Cardiac muscle cell (in vitro differentiated cells and primary cell): ENCODE measurements at regions not wholly inside any gene's neighbourhood (a gene's known extent, or its start where the extent isn't known, plus 50 kb on each side); places are given as distances from the start of the nearest gene placed in this dataset.
A peak's percentile ranks its signal among the peaks of the same experiment; 100 is the strongest.

Experiments
- DNase-seq, 2 donors: peaks; one replicate each; pipeline versions ENCODE4 v3.0.0 to v3.0.0-alpha.2; 2010 to 2017; ENCODE audit warnings: low read depth in 1 of 2, low spot score in 1 of 2
- H3K27ac ChIP-seq: fragments of 200-600 bp; sonication (generic); 2 replicates; pipeline ENCODE4 v1.5.1; 2016
- H3K27me3 ChIP-seq: fragments of 200-600 bp; sonication (generic); 2 replicates; pipeline ENCODE4 v1.6.0; 2016; ENCODE audit warnings: control low read depth
- H3K36me3 ChIP-seq: fragments of 200-600 bp; sonication (generic); 2 replicates; pipeline ENCODE4 v1.5.1; 2016; ENCODE audit warnings: control low read depth
- H3K4me1 ChIP-seq: fragments of 200-600 bp; sonication (generic); 2 replicates; pipeline ENCODE4 v1.8.1; 2017; ENCODE audit warnings: low read depth, mild to moderate bottlenecking, mixed run types
- H3K4me3 ChIP-seq: fragments of 200-600 bp; sonication (generic); 2 replicates; pipeline ENCODE4 v1.5.1; 2016; ENCODE audit warnings: mild to moderate bottlenecking
- H3K9me3 ChIP-seq: fragments of 200-600 bp; sonication (generic); 2 replicates; pipeline ENCODE4 v1.5.1; 2017; ENCODE audit warnings: low read depth, mild to moderate bottlenecking, control low read depth
- TF ChIP-seq, protein P1 (sequence below): IDR thresholded peaks from 2 replicates; pipeline ENCODE4 v1.5.1; 2012; ENCODE audit warnings: low read depth, mild to moderate bottlenecking, low read length

GRCh38 chr13:79779761-79780160 lies 298.8 kb downstream of the NDFIP2 start:
- no peaks in the 10 kb centered on the region for H3K27me3 ChIP-seq
- no peaks in the 10 kb centered on the region for H3K36me3 ChIP-seq
- H3K27ac ChIP-seq = no peak overlapping the region
- H3K9me3 ChIP-seq = no peaks in the 10 kb centered on the region
- no peak overlapping the region for H3K4me3 ChIP-seq
- TF ChIP-seq, protein P1, sequence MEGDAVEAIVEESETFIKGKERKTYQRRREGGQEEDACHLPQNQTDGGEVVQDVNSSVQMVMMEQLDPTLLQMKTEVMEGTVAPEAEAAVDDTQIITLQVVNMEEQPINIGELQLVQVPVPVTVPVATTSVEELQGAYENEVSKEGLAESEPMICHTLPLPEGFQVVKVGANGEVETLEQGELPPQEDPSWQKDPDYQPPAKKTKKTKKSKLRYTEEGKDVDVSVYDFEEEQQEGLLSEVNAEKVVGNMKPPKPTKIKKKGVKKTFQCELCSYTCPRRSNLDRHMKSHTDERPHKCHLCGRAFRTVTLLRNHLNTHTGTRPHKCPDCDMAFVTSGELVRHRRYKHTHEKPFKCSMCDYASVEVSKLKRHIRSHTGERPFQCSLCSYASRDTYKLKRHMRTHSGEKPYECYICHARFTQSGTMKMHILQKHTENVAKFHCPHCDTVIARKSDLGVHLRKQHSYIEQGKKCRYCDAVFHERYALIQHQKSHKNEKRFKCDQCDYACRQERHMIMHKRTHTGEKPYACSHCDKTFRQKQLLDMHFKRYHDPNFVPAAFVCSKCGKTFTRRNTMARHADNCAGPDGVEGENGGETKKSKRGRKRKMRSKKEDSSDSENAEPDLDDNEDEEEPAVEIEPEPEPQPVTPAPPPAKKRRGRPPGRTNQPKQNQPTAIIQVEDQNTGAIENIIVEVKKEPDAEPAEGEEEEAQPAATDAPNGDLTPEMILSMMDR = no peak
- peaks cover 72% of the 10 kb centered on the region for H3K4me1 ChIP-seq
- peak in 1 of 2 donors; percentile 71 for DNase-seq

DNA sequence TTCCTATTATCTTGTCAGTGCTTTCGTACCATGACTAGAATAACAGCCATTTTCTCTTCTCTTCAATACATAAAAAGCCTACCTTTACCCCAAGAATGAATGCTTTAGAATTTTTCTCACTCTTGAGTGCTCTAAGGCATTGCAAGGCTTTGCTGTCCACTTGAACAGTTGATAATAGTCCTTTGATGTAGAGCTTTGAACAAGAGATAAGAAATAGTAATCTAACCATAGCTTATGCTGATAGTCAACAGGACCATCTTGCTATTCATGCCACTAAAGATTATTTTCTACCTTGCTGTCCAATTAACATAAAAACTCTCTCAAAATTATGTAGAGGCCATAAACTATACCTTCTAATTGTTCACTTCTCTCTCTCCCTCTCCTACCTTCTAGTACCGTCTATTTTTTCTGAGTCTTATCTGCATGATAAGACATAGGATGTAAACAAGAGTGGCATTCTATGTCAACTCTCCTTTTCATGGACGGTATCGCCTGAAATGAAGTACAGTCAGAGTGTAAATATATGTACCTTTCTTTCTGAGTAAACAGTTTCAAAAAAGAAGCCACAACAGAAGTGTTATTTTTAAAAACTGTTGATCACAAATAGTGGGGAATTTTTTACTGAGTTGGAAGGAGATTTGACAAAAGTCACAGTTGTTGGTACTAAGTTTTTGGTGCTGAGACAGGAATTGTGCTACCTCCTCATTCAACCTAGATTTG lies 297.9 kb downstream of the NDFIP2 start:
- no peak for DNase-seq
- Histone ChIP-seq H3K4me3 (no peak overlapping the region), H3K9me3 (no peaks in the 10 kb centered on the region), H3K27ac (peak overlapping the region; percentile 5), H3K4me1 (peaks cover 68% of the 10 kb centered on the region), H3K27me3 (no peaks in the 10 kb centered on the region), H3K36me3 (no peaks in the 10 kb centered on the region)
- TF ChIP-seq, protein P1 = no peak

DNA sequence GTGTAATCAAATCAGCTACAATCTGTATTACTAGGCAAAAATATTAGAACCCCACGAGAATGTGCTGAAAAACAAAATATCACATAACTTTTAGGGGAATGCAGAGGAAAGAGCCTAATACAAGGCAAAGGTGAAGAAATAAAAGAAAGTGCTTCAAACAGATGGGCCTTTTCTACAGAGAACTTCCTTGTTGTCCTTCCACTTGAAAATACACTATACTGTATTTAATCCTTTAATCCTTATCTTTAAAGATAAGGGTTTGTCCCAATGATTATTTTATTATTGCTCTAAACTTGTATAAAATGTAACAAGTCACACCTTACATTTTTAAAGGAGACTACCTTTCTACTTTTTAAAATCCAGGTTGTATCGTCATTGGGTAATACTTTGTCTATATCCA lies 296.5 kb downstream of the NDFIP2 start:
- H3K9me3 ChIP-seq = no peaks in the 10 kb centered on the region
- peaks cover 58% of the 10 kb centered on the region for H3K4me1 ChIP-seq
- H3K4me3 ChIP-seq = no peak overlapping the region
- H3K36me3 ChIP-seq = no peaks in the 10 kb centered on the region
- TF ChIP-seq, protein P1 = no peak
- DNase-seq = no peak
- H3K27ac ChIP-seq = no peak overlapping the region
- no peaks in the 10 kb centered on the region for H3K27me3 ChIP-seq

- peaks cover 50% of the 10 kb centered on the region for H3K4me1 ChIP-seq
- H3K27ac ChIP-seq = peak overlapping the region; percentile 32
- H3K36me3 ChIP-seq = no peaks in the 10 kb centered on the region
- TF ChIP-seq, protein P1 = no peak
- H3K9me3 ChIP-seq = no peaks in the 10 kb centered on the region
- peak in 1 of 2 donors; percentile 28 for DNase-seq
- no peak overlapping the region for H3K4me3 ChIP-seq
- H3K27me3 ChIP-seq = no peaks in the 10 kb centered on the region
Observed at GRCh38 chr13:79776531-79777295, 295.8 kb downstream of the NDFIP2 start.

DNA sequence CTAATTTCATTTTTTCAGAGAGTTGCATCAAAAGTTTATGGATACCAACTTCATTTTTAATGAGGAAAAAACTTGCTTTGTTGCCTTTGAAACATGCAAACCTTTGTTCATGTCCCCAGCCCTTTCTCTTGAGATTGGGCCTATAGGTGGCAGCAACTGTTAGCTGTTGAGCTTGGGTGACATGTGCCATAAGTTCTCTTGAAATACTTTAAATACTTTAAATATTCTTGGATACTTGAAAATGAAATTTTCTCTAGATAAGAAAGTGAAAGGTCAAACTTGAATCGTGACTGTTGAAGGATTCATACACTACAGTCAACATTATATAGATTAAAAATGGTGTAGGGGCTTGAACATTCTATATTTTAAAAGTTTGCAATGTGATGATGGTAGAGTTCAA lies 294.9 kb downstream of the NDFIP2 start:
- DNase-seq = peak; percentile 81 to 85
- Histone ChIP-seq H3K4me3 (no peak overlapping the region), H3K9me3 (no peaks in the 10 kb centered on the region), H3K27me3 (no peaks in the 10 kb centered on the region), H3K27ac (peak overlapping the region; percentile 50), H3K4me1 (peaks cover 46% of the 10 kb centered on the region), H3K36me3 (no peaks in the 10 kb centered on the region)
- TF ChIP-seq, protein P1 = peak; percentile 70
